OCI-M2 (cell line): ENCODE measurements at regions not wholly inside any gene's neighbourhood (a gene's known extent, or its start where the extent isn't known, plus 50 kb on each side); places are given as distances from the start of the nearest gene placed in this dataset.

Source experiments
- DNase-seq: peaks from one replicate; lab custom pipeline; 2025; ENCODE audit not compliant: unreplicated experiment; lab: John Stamatoyannopoulos, UW

- DNase-seq = no peak
Measured at GRCh38 chr9:108211411-108211955, 644.3 kb downstream of the ACTL7B start.

GRCh38 chr9:108209132-108209685 is 646.6 kb downstream of the ACTL7B start:
- no peak for DNase-seq

- no peak for DNase-seq
Measured at GRCh38 chr9:108207561-108208165, 648.1 kb downstream of the ACTL7B start.

GRCh38 chr9:108205276-108205675 is 650.5 kb downstream of the ACTL7B start:
- DNase-seq = no peak

GRCh38 chr9:108197899-108198298 is 657.9 kb downstream of the ACTL7B start:
- DNase-seq = no peak

GRCh38 chr9:108197008-108197365 is 658.8 kb downstream of the ACTL7B start:
- no peak for DNase-seq

- no peak for DNase-seq
Measured at GRCh38 chr9:108196332-108197007, 659.3 kb downstream of the ACTL7B start.

- no peak for DNase-seq
Measured at GRCh38 chr9:108194154-108194553, 661.6 kb downstream of the ACTL7B start.

- no peak for DNase-seq
Measured at GRCh38 chr9:108193026-108193710, 662.6 kb downstream of the ACTL7B start.

GRCh38 chr9:108191065-108191464 is 664.7 kb downstream of the ACTL7B start:
- no peak for DNase-seq

GRCh38 chr9:108188976-108189375 is 666.8 kb downstream of the ACTL7B start:
- no peak for DNase-seq

GRCh38 chr9:108188482-108188881 is 667.3 kb downstream of the ACTL7B start:
- no peak for DNase-seq

- no peak for DNase-seq
Measured at GRCh38 chr9:108186642-108187395, 669.0 kb downstream of the ACTL7B start.

- no peak for DNase-seq
Measured at GRCh38 chr9:108185613-108186012, 670.2 kb downstream of the ACTL7B start.

- no peak for DNase-seq
Measured at GRCh38 chr9:108184941-108185340, 670.8 kb downstream of the ACTL7B start.

- no peak for DNase-seq
Measured at GRCh38 chr9:108184009-108184408, 671.8 kb downstream of the ACTL7B start.

- DNase-seq = no peak
Measured at GRCh38 chr9:108182950-108183381, 672.8 kb downstream of the ACTL7B start.

- no peak for DNase-seq
Measured at GRCh38 chr9:108182270-108182669, 673.5 kb downstream of the ACTL7B start.

GRCh38 chr9:108181441-108181840 is 674.3 kb downstream of the ACTL7B start:
- DNase-seq = no peak

GRCh38 chr9:108180541-108180940 is 675.2 kb downstream of the ACTL7B start:
- DNase-seq = no peak

GRCh38 chr9:108178318-108178717 is 677.5 kb downstream of the ACTL7B start:
- no peak for DNase-seq
